DOHH2 (cell line): ENCODE measurements at regions not wholly inside any gene's neighbourhood (a gene's known extent, or its start where the extent isn't known, plus 50 kb on each side); places are given as distances from the start of the nearest gene placed in this dataset.

Experiments used
- H3F3A ChIP-seq: fragments of 200-600 bp; sonication (generic), shearing (Covaris generic); 2 replicates; pipeline ENCODE4 v1.6.0; 2016; ENCODE audit warnings: antibody characterized with exemption, mild to moderate bottlenecking; ENCODE audit not compliant: control insufficient read depth, insufficient read depth
- H3K27ac ChIP-seq: fragments of 200-600 bp; sonication (generic); 2 replicates; pipeline ENCODE4 v1.5.1; 2014; ENCODE audit warnings: low read depth, mild to moderate bottlenecking, low read length, moderate library complexity
- H3K27me3 ChIP-seq: fragments of 200-600 bp; sonication (generic); 2 replicates; pipeline ENCODE4 v1.6.1; 2014; ENCODE audit warnings: mild to moderate bottlenecking, low read length, mixed read lengths; ENCODE audit not compliant: control insufficient read depth
- H3K36me3 ChIP-seq: fragments of 200-600 bp; sonication (generic); 2 replicates; pipeline ENCODE4 v1.6.1; 2014; ENCODE audit warnings: mild to moderate bottlenecking, low read length, moderate library complexity, mixed read lengths; ENCODE audit not compliant: control insufficient read depth
- H3K4me1 ChIP-seq: fragments of 200-600 bp; sonication (generic); 2 replicates; pipeline ENCODE4 v1.6.1; 2014; ENCODE audit warnings: mild to moderate bottlenecking, low read length, mixed read lengths; ENCODE audit not compliant: control insufficient read depth
- H3K4me2 ChIP-seq: fragments of 200-600 bp; sonication (generic); 2 replicates; pipeline ENCODE4 v1.6.0; 2014; ENCODE audit warnings: mild to moderate bottlenecking, low read length, moderate library complexity
- H3K4me3 ChIP-seq: fragments of 200-600 bp; sonication (generic); 2 replicates; pipeline ENCODE4 v1.5.1; 2014; ENCODE audit warnings: mild to moderate bottlenecking, low read length, mixed read lengths
- H3K79me2 ChIP-seq: fragments of 200-600 bp; sonication (generic); 2 replicates; pipeline ENCODE4 v1.6.1; 2014; ENCODE audit warnings: mild to moderate bottlenecking, low read length, mixed read lengths; ENCODE audit not compliant: control insufficient read depth
- H3K9me2 ChIP-seq: fragments of 200-600 bp; sonication (generic); replicated peaks from 2 replicates; pipeline ENCODE4 v1.6.1; 2014; ENCODE audit warnings: mild to moderate bottlenecking, low read length, mixed read lengths; ENCODE audit not compliant: control insufficient read depth
- H3K9me3 ChIP-seq: fragments of 200-600 bp; sonication (generic); 2 replicates; pipeline ENCODE4 v1.6.1; 2014; ENCODE audit warnings: antibody characterized with exemption, low read length, mixed read lengths; ENCODE audit not compliant: control insufficient read depth, insufficient read depth
- H4K20me1 ChIP-seq: fragments of 200-600 bp; sonication (generic); 2 replicates; pipeline ENCODE4 v1.6.0; 2014; ENCODE audit warnings: low read depth, mild to moderate bottlenecking, antibody characterized with exemption, low read length, moderate library complexity; ENCODE audit not compliant: control insufficient read depth, insufficient read depth
- CTCF ChIP-seq: fragments of 200-600 bp; sonication (generic); IDR thresholded peaks from one replicate; pipeline ENCODE4 v1.5.1; 2014; ENCODE audit warnings: antibody characterized with exemption, mild to moderate bottlenecking, low read depth, low read length; ENCODE audit not compliant: poor library complexity, severe bottlenecking
- EZH2phosphoT487 ChIP-seq: fragments of 200-600 bp; sonication (generic); IDR thresholded peaks from 2 replicates; pipeline ENCODE4 v1.6.1; 2017; ENCODE audit warnings: borderline replicate concordance, mild to moderate bottlenecking, antibody characterized with exemption, low read length, moderate library complexity, mixed read lengths

DNA sequence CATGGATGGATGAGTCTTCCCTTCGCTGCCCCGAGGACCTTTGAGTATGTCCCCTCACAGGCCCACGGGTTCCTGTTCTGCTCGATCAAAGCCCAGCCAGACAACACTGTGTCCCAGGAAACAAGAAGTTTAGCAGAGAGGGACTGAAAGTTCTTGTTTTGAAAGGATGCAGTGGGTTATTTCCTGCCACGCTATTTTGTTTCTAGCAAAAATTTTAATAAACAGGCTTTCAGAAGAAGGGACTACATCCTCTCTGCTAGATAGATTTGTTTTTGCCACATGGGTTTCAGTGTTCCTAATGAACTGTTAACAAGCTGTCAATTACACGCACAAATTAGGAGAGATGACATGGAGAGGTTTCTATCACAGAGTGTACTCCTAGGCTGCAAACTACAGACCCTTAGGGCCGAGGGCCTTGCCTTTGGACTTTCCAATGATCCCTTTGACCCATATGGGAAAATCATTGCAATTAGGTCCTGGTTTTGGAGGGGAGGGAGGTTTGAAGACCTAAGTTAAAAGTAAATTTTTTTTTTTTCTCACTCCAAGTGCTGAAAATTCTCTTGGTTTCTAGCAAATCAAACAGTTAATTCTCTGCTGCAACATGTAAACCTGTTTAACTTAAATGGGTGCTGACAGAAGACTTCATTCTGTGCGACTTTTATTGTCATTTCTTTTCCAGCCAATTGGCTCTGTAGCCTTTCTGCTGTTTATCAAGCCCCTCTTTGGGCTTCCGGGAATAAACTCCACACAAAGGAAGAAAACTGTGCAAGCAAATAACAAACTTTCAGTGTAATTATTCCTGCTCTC lies 81.4 kb downstream of the RCN1 start:
- no peaks in the 10 kb centered on the region for H3K27me3 ChIP-seq
- H3K4me1 ChIP-seq: no peaks in the 10 kb centered on the region
- H3K27ac ChIP-seq: no peak overlapping the region
- H3K79me2 ChIP-seq: no peaks in the 10 kb centered on the region
- no peaks in the 10 kb centered on the region for H3K9me3 ChIP-seq
- H3K4me2 ChIP-seq: no peak overlapping the region
- no peaks in the 10 kb centered on the region for H3K36me3 ChIP-seq
- no peaks in the 10 kb centered on the region for H4K20me1 ChIP-seq
- H3K4me3 ChIP-seq: no peak overlapping the region
- H3K9me2 ChIP-seq: no peaks in the 10 kb centered on the region
- TF ChIP-seq EZH2phosphoT487 (no peak), CTCF (no peak)
- H3F3A ChIP-seq: no peaks in the 10 kb centered on the region

DNA sequence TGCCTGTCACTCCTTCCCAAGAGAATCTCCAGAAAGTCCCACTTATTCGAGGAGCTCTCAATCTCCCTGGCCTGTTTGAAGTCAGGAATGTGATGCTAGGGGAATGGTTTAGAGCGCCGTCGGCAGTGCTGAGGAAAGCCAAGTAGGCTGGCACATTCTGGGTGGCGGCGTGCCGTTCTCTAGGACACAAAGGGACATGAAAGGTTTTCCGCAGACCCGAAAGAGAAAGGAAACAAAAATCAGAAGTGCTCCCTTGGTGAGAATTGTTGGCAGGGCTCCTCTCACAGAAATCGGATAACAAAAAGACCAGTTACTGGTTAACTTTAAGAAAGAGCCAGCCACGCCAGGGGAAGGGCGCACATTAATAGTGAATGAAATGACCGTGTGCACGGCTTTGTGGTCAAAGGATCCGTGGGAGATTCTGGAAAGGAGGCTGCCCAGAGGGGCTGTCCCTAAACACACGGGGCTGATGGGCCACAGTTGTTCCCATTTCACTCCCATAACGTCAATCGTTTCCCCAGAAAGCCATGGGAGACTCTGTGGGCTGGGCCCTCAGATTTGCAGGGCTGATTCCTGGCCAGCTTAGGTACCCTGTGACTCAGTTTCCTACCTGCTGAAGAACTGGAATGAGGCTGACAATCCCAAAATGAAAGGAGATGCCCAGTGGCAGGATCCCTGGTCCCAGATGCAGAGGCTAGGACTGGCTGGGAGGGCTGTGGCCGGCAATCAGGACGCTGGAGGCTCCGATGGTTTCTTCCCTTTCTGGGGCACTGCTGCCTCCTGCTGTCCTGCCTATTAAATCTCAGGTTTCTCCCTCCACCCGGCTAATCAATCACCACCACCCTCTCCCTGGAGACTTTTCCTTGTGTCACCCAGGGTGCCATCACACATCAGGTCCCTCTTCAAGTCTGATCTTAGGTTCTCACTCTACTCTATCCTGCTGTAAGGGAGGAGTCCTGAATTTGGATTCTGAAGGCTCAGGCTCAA lies 82.3 kb downstream of the RCN1 start:
- TF ChIP-seq EZH2phosphoT487: no peak
- TF ChIP-seq CTCF: peak; percentile 24

GRCh38 chr11:32173977-32174376 lies 83.1 kb downstream of the RCN1 start:
- no peak overlapping the region for H3K4me3 ChIP-seq
- no peaks in the 10 kb centered on the region for H3K36me3 ChIP-seq
- H3K9me2 ChIP-seq: no peaks in the 10 kb centered on the region
- no peak overlapping the region for H3K27ac ChIP-seq
- H3K27me3 ChIP-seq: no peaks in the 10 kb centered on the region
- no peaks in the 10 kb centered on the region for H3K9me3 ChIP-seq
- no peaks in the 10 kb centered on the region for H3K79me2 ChIP-seq
- no peaks in the 10 kb centered on the region for H3F3A ChIP-seq
- TF ChIP-seq EZH2phosphoT487 (no peak), CTCF (no peak)
- no peak overlapping the region for H3K4me2 ChIP-seq
- no peaks in the 10 kb centered on the region for H4K20me1 ChIP-seq
- H3K4me1 ChIP-seq: no peaks in the 10 kb centered on the region

More for the DNA sequence above, 82.3 kb downstream of the RCN1 start:
- H3F3A ChIP-seq: no peaks in the 10 kb centered on the region
- H3K36me3 ChIP-seq: no peaks in the 10 kb centered on the region
- no peak overlapping the region for H3K4me3 ChIP-seq
- no peaks in the 10 kb centered on the region for H3K79me2 ChIP-seq
- no peak overlapping the region for H3K27ac ChIP-seq
- no peaks in the 10 kb centered on the region for H3K9me2 ChIP-seq
- no peaks in the 10 kb centered on the region for H3K4me1 ChIP-seq
- no peaks in the 10 kb centered on the region for H4K20me1 ChIP-seq
- H3K4me2 ChIP-seq: no peak overlapping the region
- no peaks in the 10 kb centered on the region for H3K27me3 ChIP-seq
- H3K9me3 ChIP-seq: no peaks in the 10 kb centered on the region
